GM18858 (cell line): ENCODE measurements at regions not wholly inside any gene's neighbourhood (a gene's known extent, or its start where the extent isn't known, plus 50 kb on each side); places are given as distances from the start of the nearest gene placed in this dataset.
"Not testable (repeated sequence)": the region's sequence is repeated elsewhere in the genome, so short reads cannot be mapped to it uniquely, and the experiment has no call there.

Experiments used
- ATAC-seq: cut with Tn5 transposase; IDR thresholded peaks from one replicate; pipeline ENCODE4 v1.9.1; 2021; ENCODE audit not compliant: unreplicated experiment

DNA sequence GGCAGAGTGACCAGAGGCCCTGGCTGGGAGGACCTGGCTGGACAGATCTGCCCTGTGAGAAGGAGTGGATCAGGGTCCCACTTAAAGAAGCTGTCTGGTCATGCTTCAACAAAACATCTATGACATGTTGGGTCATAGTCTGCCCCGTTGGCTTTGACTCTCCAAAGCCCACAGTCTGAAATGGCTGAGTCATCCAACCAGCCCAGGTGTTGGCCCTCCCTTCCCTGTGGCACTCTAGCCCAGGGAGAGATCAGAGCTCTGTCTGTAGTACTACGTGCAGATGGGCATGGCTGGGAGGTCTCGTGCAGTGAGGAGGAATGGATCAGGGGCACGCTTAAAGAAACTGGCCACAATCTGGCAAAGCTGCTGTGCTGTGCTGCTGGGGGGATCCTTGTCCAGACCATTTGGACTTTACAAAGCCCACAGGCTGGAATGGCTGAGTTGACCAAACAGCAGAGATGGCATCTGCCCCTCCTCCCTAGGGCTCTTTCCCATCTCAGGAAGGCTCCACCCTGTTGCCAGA is 206.1 kb downstream of the TUSC1 start:
- ATAC-seq, result no peak

DNA sequence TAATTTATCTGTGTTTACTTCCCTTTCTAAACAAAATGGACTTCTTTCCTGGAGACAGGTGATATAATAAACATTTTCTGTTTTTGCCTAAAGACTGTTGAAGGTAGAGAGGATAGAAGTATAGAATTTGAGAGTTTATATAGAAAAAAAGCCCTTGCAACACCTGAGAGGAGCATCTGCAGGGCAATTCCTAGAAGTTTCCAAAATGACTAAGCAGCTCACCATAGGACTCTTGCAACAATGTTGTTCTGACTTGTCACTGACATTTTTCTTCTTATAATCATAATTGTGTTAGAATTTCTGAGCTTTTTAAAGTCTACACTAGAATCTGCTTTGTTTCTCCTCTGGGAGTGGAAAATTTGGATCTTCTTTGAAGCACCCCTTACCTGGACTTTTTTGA is 216.8 kb downstream of the TUSC1 start:
- no peak for ATAC-seq

DNA sequence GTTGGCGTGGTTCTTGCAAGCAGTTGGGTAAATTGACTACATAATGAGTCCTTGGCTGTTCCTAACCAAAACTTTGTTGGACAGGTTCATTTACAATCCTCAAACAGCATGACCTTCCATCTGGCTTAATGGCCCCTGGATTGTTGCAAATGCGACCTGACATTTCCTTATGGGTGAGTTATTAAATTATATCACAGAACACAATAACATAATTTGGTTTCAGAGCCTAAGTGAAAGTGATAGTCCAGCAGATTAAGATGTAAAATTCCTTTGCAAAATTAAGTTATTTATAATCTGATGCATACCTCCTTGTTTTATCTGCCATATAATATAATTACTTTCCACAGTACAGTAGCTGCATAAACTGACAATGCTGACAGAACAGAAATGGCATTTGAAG is 224.4 kb downstream of the TUSC1 start:
- no peak for ATAC-seq

DNA sequence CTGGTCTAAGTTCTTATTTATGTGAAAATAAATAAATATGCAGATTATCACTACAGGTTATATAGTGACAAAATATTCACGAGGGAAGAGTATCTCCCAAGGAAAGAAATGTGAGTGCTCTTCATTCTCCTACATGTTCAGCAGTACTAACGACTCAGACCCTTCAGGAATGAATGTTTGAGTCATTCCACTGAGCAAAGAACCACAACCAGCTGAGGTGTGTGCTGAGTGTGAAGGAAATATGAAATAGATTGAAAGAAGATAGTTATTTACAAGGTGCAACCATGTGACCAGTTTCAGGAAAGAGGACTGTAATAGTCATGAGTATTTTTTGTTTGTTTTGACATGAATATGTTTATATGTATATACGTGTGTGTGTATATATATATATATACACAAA is 228.7 kb downstream of the TUSC1 start:
- no peak for ATAC-seq

DNA sequence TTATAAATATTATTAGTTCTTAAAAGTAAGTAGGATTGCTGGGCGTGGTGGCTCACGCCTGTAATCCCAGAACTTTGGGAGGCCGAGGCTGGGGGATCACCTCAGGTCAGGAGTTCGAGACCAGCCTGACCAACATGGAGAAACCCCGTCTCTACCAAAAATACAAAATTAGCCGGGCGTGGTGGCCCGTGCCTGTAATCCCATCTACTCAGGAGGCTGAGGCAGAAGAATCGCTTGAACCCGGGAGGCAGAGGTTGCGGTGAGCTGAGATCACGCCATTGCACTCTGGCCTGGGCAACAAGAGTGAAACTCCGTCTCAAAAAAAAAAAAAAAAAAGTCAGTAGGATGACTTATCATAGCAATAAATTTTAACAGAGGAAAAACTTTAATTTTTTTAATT is 232.5 kb downstream of the TUSC1 start:
- ATAC-seq, result not testable (repeated sequence)

DNA sequence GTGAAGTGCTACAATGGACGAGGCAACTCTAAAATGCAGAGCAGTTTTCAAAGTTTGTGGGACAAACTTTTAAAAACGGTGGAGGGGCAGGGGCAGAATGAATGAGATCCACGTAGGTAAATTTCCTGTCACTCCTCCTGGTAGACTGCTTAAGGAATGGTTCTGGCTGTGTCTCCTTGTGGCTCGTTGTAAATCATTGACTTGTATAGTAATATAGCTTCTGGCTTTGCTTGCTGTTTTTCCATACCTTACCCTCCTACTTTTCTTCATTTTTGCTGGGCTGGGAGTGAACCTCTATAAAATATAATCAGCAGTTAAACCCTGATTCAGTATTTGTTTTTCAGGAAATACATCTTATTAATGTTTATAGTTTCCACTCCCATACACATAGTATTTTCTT is 235.7 kb downstream of the TUSC1 start:
- ATAC-seq, result no peak

DNA sequence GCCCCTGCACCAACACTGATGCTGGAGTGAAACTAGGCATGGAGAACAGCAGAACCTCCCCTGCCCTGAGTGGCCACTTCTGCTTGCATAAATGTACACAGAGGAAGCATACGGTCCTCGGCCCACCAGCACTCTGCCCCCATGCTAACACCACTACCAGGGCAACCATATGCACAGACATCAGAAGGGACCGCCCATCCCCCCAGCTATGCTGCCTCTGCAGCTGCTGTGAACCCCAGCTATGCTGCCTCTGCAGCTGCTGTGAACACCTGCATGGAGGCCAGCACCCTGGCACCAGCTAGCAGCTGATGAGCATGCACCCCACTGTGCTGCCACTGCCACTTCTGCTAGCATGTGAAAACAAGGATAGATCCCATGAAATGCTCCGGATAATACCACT is 250.3 kb downstream of the TUSC1 start:
- ATAC-seq, result no peak

DNA sequence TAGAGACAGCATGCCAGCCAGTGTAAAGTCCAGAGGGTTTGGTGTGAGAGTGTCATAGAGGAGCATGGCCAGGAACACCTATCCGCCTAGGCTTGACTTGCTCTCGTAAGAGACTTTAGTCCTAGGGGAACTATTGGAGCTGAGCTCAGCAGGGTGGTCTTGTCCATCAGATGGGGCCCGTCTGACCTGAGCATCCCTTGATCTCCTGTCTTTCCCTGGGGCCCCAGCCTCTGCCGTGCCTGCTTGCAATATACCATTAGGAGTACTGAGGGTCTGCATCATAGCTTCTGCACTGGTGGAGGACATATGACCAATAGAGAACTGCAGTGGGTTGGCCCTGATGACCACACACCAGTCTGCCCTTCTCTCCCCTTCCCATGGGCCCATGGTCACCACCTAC is 251.0 kb downstream of the TUSC1 start:
- ATAC-seq, result no peak

DNA sequence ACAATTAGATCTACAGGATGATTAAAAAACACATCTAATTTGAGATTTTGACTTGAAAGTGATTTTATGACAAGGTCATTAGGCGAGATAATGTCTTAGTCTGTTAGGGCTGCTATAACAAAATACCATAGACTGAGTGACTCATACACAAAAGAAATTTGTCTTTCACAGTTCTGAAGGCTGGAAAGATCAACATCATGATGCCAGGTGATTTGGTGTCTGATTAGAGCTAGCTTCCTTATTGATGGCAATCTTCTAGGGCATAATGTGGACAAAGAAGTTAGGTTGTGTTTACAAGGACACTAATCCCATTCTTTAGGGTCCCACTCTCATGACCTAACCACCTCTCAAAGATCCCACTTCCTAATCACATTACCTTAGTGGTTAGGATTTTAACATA is 256.7 kb downstream of the TUSC1 start:
- no peak for ATAC-seq

DNA sequence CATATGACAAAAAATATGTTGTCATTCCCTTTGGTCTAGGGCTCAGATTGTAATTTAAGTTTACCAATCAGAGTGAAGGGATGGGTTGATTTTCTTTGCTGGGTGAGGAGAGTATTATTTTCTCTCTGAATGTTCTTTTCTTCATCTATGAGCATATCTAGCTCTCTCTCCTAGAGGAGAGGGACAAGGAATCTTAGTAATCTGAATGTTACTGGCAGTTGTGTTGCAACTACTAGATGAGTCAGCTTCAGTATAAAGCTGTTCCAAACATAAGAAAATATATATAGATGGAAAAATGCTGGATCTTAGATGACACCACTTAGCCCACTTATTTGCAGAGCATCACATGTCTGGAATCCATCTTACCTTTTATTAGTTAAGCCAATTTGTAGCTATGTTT is 259.3 kb downstream of the TUSC1 start:
- ATAC-seq, result no peak

DNA sequence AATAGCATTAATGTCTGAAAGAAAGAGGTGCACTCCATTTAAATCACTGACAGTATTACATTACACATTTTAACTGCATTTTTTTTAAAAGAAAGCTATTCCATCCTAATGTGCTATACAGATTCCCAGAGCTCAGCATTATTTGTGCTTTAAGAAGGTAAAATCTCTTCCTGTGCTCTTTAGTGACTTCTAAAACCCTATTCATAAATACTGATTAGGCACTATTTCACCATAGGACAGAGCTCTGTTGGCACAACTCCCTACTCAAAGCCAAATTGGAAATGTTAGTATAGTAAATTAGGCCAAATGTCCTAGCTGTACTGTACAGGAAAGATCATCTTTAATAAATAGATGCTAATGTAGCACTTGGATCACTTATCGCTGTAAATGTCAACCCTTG is 262.5 kb downstream of the TUSC1 start:
- ATAC-seq, result no peak

DNA sequence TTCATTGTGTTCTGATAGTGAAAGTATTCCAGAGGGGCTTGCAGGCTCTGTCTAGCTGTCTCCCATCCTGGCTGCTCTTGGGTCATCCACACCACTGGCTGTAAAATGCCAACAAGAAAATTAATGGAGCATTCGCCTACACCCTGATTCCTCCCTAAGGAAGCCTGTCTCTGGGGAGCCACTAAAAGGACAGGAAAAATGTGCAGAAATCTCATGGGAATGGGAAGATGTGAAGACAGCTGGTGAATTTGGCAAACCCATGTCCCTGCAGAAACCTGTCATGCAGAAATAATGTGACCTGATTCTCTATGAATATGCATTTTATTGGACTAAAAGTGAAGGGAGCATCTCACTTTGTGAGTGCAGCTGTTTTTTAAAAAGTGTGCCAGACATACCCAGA is 265.6 kb downstream of the TUSC1 start:
- no peak for ATAC-seq

DNA sequence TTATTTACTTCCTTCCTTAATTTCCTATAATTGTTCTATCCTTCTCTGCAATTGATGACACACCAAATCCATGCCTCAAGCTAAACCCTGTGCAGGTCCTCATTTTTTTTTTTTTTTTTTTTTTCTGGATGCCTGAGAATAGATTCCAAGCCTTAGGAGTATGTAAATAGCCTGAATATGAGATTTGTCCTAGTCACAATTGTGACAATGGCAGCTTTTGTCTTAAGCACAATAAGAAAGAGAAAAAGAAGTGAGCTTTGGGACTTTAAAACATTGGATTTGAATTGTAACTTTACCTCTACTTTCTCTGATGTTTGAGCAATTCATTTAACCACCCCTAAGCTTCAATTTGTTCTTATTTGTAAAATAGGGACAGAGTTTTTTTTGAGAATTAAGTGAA is 280.5 kb downstream of the TUSC1 start:
- no peak for ATAC-seq

DNA sequence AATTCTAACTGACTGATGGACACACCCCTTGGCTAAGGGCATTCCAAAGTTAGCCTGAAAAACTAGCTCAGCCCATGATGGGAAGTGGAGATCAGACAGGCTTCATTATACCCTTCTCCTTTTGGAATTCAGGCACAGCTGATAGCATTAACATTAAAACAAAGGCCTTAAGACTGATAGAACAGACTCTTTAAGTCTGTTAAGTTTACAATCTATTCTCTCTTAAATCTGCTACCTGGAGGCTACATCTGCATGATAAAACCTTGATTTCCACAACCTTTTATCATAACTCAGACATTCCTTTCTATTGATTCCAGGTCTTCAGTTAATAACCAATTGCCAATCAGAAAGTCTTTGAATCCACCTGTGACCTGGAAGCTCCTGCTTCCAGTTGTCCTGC is 281.4 kb downstream of the TUSC1 start:
- ATAC-seq, result no peak

DNA sequence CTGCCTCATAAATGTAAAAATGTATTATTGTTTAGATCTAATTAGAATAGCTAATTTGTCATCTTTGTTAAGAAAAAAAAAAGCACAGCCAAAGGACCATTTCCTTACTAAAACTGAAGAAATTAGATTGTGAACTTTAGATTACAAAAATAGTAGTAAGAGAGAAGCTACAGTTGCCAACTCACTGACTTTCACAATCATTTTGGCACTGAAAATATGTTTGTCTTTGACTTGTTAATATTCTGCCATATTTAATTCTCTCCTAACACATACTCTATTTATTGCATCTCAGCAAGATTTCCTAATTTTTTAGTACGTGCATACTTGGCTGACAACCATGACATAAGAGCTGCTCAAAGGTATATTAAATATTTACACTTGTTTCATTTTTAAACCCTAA is 297.1 kb downstream of the TUSC1 start:
- ATAC-seq, result no peak

DNA sequence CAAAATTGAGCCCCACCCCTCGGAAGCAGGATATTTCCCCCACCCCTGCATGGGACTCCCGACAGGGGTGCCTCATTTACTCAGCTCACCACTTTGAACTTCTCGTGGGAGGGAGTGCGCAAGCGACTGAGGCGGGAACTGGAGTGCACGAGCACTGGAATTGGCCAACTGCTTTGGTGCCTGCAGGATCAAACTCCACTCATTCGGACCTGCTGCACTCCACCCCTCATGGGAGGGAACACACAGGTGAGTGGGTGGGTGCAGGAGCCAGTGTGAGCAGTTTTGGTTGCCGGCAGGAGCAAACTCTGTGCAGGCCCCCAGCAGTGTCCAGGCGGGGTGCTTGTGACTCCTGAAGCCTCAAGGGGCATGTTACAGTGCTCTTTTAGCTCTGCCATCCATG is 301.2 kb downstream of the TUSC1 start:
- no peak for ATAC-seq

DNA sequence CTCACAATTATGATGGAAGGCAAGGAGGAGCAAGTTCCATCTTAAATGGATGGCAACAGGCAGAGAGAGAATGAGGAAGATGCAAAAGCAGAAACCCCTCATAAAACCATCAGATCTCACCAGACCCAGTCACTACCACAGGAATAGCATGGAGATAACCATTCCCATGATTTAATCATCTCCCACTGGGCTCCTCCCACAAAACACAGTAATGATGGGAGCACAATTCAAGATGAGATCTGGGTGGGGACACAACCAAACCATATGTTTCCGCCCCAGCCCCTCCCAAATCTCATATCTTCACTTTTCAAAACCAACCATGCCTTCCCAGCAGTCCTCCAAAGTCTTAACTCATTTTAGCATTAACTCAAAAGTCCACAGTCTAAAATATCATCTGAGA is 304.0 kb downstream of the TUSC1 start:
- no peak for ATAC-seq

DNA sequence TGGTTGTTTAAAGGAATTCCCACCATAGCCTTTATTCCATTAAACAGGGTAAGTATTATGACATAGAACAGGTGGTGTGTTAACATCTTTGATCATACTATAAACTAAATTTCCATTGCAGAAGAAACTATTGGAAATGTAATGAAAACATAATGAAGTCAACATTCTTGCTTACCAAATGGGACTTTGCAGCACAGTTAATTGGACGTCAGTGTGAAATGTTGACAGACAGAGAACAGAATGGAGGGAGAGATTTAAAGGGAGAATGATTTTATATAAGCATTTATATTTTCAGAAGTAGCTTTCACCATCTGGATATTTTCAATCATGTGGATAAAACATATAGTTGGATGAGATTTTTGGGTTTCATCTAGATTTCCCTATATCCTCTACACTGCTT is 311.3 kb downstream of the TUSC1 start:
- ATAC-seq, result no peak

DNA sequence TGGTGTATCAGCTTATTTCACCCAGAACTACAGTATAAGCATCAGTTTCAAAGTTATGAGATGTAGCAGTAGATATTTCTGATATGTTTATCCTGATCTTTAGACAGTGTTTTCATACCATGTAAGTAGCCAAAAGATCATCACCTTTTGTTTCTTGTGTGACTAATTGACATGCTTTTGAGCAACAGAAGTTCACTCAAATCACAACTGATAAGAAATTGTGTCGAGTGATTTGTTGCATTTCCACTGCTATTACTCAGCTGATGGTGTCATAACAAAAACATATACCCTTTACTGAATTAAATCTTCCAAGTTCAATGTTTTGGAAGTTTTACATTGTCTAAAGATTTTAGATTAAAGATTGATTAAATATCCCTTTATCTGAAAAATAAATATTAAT is 324.5 kb downstream of the TUSC1 start:
- no peak for ATAC-seq

DNA sequence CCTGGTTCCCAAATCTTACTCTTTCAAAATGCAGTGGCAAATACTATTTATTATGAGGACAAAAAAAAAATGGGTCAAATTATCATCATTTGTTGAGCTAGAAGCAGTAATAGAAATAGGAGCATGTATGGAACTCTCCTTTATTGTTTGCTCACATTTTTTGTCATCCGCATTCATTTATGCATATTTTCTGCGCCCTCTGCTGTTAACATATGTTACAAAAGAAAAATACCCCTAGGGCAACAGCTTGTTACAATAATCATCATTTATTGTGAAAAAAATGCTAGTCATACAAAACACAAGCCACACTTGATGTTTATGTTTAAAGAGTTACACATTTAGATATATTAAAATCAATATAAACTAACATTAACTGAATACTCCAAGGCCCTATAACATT is 328.2 kb downstream of the TUSC1 start:
- no peak for ATAC-seq

DNA sequence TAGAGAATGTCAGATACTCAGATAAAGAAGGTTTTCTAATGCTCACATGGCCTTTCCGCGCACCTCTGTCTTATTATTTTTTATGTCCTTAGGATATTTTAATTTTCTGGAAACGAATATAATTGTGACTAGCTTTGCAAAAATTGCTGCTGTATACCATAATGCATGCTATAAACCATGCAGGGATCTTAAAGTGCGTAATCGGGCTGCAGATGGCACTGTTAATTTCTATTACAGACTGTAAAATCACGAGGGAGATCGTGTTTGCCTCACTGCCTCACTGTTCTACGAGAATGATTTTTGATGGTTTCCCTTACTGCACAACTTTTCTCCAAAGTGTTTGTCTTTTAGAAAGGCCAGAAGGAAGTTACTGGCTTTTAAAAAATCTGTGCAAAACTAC is 356.1 kb downstream of the TUSC1 start:
- ATAC-seq, result no peak

DNA sequence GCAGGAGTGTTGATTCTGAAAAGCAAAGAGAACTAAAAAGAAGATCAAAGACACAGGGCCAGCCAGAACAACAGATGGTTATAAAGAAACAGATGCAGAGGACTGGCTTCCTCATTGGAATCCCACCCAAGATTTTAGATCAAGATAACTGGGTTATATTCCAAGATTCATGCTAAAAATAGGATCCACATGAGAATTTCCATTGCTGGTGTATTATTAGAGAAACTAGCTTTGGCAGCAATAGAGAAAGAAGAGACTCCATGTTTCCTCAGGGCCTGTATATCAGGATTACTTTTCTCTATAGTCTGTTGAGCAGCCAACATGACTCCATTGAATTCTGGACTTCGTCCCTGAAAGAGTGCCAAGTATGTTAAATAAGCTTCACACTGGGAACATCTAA is 367.3 kb downstream of the TUSC1 start:
- ATAC-seq, result no peak

DNA sequence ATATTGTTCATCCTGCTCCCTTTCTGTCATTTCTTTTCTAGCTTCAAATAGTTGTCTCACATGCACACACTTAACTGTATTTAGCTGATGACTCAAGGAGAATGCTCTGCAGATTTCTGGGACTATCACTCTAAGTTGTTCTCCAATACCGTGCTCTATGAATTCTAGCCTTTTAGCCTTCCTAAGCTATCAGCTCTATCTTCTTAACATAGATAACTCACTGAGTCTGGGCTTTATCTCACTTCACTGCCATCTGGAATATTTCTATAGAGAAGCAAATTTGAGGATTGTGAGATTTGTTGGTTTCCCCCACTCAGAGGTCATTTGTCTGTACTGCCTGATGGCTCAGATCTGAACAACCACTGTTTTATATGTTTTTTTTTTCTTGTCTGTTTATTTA is 369.7 kb downstream of the TUSC1 start:
- no peak for ATAC-seq

DNA sequence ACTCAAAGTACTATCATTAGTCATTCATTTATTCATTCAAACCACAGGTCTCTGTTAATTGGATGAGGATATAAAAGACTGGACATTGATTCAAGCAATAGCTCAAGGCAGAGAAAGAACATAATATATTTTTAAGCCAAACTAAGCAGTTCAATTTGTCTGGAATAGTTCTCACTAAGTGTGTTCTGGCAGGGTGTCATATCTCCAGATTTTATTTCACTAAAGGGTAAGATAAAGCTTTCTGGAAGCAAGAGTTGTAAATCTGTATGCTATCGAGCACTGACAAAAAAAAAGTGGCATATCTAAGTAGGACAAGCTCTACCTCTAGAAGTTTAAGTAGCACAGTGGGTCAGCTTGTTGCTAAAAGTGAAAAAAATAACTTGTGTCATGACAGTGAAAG is 375.6 kb downstream of the TUSC1 start:
- ATAC-seq, result no peak
